Stromal cell of bone marrow (primary cell): ENCODE measurements at regions not wholly inside any gene's neighbourhood (a gene's known extent, or its start where the extent isn't known, plus 50 kb on each side); places are given as distances from the start of the nearest gene placed in this dataset.
"Not testable (repeated sequence)": the region's sequence is repeated elsewhere in the genome, so short reads cannot be mapped to it uniquely, and the experiment has no call there.

Source experiments
- DNase-seq: peaks from one replicate; pipeline ENCODE4 v3.0.0-alpha.2; 2012; ENCODE audit warnings: low read depth

- no peak for DNase-seq
Observed at GRCh38 chr9:107569174-107569573, 79.6 kb upstream of the KLF4 start.

GRCh38 chr9:107568406-107568805, 78.8 kb upstream of the KLF4 start:
- DNase-seq, result not testable (repeated sequence)

DNA sequence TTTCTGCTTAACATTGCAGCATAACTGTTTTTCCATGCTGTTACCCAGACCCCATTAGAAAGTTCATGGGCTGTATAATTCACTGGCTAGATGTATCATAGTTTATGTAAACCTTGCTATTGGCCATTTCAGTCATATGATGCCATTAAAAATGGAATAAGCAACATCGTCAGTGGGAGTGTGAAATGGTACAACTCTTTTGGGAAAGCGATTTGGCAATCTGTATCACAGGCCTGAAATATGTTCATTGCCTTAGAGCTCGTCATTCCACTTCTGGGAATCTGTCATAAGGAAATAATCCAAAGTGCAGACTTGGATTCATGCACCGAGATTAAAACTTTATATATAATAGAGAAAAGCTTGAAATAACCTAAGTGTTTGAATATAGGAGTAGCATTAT, 77.9 kb upstream of the KLF4 start:
- no peak for DNase-seq

DNA sequence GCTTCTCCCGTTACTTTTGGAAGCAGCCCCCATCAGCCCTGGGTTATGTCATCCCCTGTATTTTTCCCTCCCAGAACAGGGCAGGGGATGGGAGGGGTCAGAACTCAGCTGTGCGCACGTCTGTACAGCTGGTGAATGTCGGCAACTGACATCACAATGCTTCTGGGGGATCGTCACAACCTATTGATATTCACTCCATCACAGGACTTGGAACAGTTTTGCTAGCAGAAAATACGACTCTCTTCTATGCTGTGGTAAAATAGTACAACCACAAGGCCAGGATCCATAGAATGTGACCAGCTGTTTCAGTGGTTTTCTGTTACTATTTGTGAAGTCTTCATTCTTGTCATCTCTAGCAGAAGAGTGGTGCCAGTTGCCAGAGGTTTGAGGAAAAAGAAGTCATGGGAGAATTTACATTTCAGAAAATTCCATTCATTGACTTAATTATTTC, 77.1 kb upstream of the KLF4 start:
- DNase-seq, result no peak

DNA sequence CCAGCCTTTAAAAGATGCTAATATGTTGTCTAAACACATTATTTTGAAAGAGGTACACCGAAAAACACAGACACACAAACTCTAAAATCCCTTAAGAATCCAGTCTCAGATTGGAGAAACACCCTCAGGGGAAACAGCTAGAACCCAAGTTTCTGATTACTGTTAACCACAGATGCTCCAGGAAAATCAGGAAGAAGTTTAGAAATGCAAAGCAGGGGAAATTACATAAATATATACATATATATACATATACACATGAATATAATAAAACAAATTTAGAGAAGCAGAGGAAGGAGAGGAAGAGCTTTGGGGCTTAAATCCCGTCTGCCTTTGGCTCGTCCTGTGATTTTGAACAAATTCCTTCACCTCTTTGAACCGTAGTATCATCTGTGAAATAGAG, 73.2 kb upstream of the KLF4 start:
- DNase-seq, result no peak

GRCh38 chr9:107559494-107560086, 70.0 kb upstream of the KLF4 start:
- DNase-seq, result no peak

DNA sequence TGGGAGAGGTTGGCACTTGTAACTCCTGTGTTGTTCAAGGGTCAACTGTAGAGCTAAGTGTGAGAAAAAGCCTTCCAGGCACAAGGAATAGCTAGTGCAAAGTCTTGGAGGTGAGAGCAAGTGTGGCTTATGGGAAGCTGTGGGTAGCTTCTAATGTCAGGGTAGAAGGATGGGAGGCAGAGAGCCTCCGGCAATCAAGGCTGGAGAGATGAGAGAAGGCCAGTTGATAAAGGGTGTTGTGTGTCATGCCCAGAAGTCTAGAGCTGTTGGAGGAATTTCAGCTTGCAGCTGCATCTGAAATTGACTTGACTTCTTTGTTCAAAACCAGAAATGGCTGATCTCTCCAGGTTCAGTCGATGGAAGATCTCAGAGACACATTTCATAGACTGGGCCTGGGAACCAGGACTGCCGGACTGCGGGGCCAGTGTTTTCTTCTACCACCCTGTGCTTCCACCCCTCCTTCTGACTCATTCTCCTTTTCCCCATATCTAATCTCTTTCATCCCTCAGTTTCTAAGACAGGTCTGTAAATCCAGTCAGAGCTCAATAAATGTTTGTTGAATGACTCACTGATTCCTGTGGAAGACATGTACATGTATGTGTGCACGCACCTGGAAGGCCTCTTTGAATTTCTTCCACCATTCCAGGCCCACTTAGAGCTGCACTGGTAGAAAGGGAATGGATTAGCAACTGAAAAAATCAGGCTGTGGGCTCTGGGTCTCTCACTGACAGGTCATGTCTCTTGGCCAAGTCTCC, 67.8 kb upstream of the KLF4 start:
- DNase-seq, result no peak

GRCh38 chr9:107554636-107555035, 65.1 kb upstream of the KLF4 start:
- no peak for DNase-seq

- DNase-seq, result peak; percentile 94
Observed at GRCh38 chr9:107548298-107549142, 59.0 kb upstream of the KLF4 start.

DNA sequence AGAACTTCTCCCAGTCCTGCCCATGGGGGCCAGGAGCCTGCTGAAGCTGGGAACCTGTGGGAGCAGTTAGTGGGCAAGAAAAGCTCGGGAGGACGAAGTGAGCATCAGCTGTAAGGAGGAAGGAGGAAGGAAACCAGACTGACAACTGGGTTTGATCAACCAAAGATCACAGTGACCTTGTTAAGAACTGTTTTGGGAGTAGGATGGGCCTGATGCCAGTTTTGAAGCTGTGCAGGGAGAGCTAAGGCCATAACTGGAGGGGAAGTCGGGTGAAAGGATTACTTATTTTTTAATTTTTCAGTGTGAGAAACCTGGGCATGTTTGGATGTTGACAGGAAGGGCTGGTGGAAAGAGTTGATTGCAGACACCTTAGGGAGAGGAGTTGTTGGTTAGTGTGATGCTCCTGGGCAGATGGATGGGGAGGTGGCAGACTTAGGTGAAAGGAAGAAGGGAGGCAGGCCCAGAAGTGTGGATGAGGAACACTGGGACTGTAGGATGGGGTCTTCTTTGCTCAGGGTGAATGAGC, 58.3 kb upstream of the KLF4 start:
- no peak for DNase-seq

DNA sequence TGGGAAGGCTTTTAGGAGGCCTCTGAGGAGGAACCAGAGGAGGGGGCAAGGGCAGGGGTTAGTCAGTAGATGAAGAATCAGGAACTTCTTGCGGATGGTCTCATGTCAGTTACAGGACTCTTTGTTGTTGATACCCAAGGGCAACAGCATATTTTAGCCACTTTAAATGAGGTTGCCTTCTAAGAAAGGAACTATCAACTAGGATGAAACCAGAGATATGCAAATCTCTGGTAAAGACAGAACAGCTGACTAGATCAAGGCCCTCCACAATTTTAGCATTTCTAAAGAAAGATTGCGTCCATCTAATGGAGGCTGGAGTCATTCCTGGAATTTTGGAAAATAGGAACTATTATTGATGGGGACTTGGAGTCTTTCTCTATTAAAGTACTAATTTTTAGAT, 57.7 kb upstream of the KLF4 start:
- no peak for DNase-seq

- DNase-seq, result no peak
Observed at GRCh38 chr9:107546859-107547258, 57.3 kb upstream of the KLF4 start.

DNA sequence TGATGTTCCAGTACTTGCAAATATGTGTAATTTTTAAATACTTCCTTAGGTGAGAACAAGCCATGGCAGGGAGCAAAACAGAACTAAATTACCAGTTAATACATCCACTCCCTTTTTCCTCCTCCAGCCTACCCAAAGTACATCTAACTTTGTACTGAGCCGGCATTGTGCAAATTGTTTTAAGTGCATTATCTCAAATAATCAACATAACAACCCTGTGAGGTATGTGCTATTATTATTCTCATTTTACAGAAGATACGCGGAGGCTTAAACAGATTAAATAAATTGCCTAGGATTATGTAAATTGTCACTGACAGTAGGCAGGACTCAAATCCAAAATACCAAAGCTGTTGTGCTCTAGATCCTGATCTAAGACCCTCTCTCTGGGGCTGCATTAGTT, 55.5 kb upstream of the KLF4 start:
- DNase-seq, result no peak

DNA sequence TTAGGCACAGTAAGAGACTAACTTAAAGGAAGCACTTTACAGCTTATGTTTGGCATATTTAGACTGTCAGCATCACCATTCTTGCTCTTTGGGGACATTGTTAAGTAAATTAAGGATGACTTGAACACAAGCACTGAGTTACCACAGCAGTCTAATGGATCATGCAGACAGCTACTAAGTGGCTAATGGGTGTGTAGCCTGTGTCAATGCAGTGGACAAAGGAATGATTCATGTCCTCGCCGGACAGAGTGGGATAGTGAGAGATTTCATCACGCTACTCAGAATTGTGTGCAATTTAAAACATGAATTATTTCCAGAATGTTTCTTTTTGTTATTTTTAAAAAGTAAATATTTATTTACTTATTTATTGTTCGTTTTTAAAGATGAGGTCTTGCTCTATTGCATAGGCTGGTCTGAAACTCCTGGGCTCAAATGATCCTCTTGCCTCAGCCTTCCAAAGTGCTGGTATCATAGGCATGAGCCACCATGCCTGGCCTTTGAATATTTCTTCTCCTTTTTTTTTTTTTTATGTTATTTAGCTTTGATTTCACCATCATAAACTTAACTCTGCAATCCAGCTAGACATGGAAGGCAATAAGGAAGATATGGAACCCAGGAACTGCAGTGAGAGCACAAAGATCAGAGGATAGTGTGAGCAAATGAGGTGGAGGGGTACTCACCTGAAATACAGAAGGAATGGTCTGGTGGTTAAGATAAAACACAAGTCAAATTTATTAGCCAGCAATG, 53.0 kb upstream of the KLF4 start:
- no peak for DNase-seq

DNA sequence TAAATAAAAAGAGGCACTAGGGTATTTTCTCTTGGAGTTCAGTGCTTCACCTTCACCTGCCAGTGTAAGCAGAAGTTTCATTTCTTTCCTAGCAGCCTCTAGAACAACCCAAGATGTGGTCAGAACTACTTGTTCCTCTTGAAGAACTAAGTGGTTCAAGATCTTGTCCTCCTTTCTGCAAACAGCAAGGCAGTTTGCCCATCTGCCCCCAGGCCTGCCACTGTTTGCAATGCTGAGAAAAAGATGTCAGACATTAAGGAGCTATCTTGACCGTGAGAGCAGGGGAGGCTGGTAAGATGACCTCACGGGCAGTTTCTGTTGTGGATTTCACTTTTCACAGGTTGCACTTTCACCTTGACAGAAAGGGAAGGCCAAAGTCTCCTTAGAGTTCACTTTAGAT, 52.0 kb upstream of the KLF4 start:
- DNase-seq, result no peak

DNA sequence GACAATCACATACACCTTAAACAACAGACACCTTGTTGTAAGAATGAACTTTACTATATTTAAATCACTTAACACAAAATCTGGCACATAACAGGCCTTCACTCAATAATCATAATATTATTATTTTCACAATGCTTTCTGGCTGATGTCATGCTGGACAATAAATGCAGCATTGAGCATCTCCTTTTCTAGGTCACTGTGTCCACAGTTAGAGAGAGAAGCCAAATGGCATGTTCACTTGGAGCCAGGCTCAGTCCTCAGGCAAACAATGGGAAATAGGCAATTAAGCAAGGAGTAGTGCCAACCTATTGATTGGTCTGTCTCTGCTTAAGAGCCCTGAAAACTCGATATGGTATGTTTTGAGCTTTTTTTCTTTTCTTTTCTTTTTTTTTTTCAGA, 50.6 kb upstream of the KLF4 start:
- DNase-seq, result no peak

GRCh38 chr9:107539427-107540163, 50.0 kb upstream of the KLF4 start:
- no peak for DNase-seq
